ENCODE measurements at regions not wholly inside any gene's neighbourhood (a gene's known extent, or its start where the extent isn't known, plus 50 kb on each side); places are given as distances from the start of the nearest gene placed in this dataset.

GRCh38 chr3:15882577-15882976 is 84.8 kb upstream of the ANKRD28 start:
- Histone ChIP-seq H4K20me1 (replicated peaks; ENCODE audit: control insufficient read depth, extremely low read depth, insufficient read depth, low read length) (no peaks in the 10 kb centered on the region), H3K27ac (ENCODE audit: insufficient read depth, low read depth, low read length) (no peak overlapping the region), H3K9me3 (replicated peaks; ENCODE audit: control insufficient read depth, insufficient read depth, low read length) (no peaks in the 10 kb centered on the region), H3K9me1 (replicated peaks; ENCODE audit: control insufficient read depth, extremely low read depth, insufficient read depth, low read length) (no peaks in the 10 kb centered on the region), H3K36me3 (ENCODE audit: control insufficient read depth in 2 of 2, extremely low read depth in 1 of 2, insufficient read depth in 2 of 2, low read length in 2 of 2) (no peaks in the 10 kb centered on the region), H3K4me2 (ENCODE audit: insufficient read depth, low read length) (no peak overlapping the region), H2AFZ (ENCODE audit: low read depth, low read length) (no peak overlapping the region), H3K27me3 (ENCODE audit: control insufficient read depth in 2 of 2, insufficient read depth in 2 of 2, low read length in 2 of 2) (peaks cover 0 to 5% of the 10 kb centered on the region in 2 experiments), H3K4me1 (ENCODE audit: control insufficient read depth, extremely low read depth, insufficient read depth, low read length) (no peaks in the 10 kb centered on the region), H3K9ac (replicated peaks; ENCODE audit: extremely low read depth, insufficient read depth, low read length) (no peak overlapping the region), H3K4me3 (replicated peaks in 1 of 3; ENCODE audit: insufficient read depth in 1 of 3, low read depth in 1 of 3, low read length in 3 of 3) (no peak overlapping the region), H3K79me2 (ENCODE audit: control insufficient read depth, insufficient read depth, low read length) (no peaks in the 10 kb centered on the region)
- ChIA-PET POLR2A (no interaction called here), CTCF (interaction anchor here (0.7 to 1.1 kb wide), 3 partner anchors 8 to 69 kb away, joined by 3 to 4 read pairs (median 3); no protein-coding TSS in a partner anchor)
- dilution Hi-C loops (cut with MboI; ENCODE audit: extremely low pct_ligation_motif_present, low sequenced_read_pairs): no loop called here
- DNase-seq (ENCODE audit: low read depth, low spot score) (no peak), FAIRE-seq (no peak)
- TF ChIP-seq POLR2AphosphoS5 (IDR thresholded peaks at IDR 0.05; ENCODE audit: insufficient read depth, low read depth, low read length) (no peak), MAX (IDR thresholded peaks at IDR 0.05; ENCODE audit: insufficient read depth, insufficient read length) (no peak), MYC (IDR thresholded peaks at IDR 0.05; ENCODE audit: low read depth, low read length) (no peak), JUN (IDR thresholded peaks at IDR 0.05; ENCODE audit: borderline replicate concordance, insufficient read depth, insufficient read length, low read depth) (no peak), CTCF (IDR thresholded peaks at IDR 0.05; ENCODE audit: extremely low read depth in 1 of 2, insufficient read depth in 1 of 2, low read depth in 1 of 2, low read length in 2 of 2) (no peak)
- BruUV-seq (replicated peaks): no TSS peak
- intact Hi-C loops (cut with micrococcal nuclease): no loop called here

- BruUV-seq (replicated peaks): no TSS peak
- no peak overlapping the region for H3K27ac ChIP-seq (ENCODE audit: insufficient read depth, low read depth, low read length)
- H3K4me2 ChIP-seq (ENCODE audit: insufficient read depth, low read length): no peak overlapping the region
- DNase-seq (ENCODE audit: low read depth, low spot score) (no peak), FAIRE-seq (no peak)
- dilution Hi-C loops (cut with MboI; ENCODE audit: extremely low pct_ligation_motif_present, low sequenced_read_pairs): no loop called here
- no peak overlapping the region for H3K9ac ChIP-seq (replicated peaks; ENCODE audit: extremely low read depth, insufficient read depth, low read length)
- ChIA-PET POLR2A (no interaction called here), CTCF (interaction anchor here (0.6 to 1.2 kb wide), 2 partner anchors 18 to 105 kb away, joined by 3 read pairs; no protein-coding TSS in a partner anchor)
- no peaks in the 10 kb centered on the region for H3K9me3 ChIP-seq (replicated peaks; ENCODE audit: control insufficient read depth, insufficient read depth, low read length)
- H3K79me2 ChIP-seq (ENCODE audit: control insufficient read depth, insufficient read depth, low read length): no peaks in the 10 kb centered on the region
- H3K9me1 ChIP-seq (replicated peaks; ENCODE audit: control insufficient read depth, extremely low read depth, insufficient read depth, low read length): no peaks in the 10 kb centered on the region
- H3K27me3 ChIP-seq (ENCODE audit: control insufficient read depth in 2 of 2, insufficient read depth in 2 of 2, low read length in 2 of 2): peaks cover 0 to 5% of the 10 kb centered on the region in 2 experiments
- H2AFZ ChIP-seq (ENCODE audit: low read depth, low read length): no peak overlapping the region
- H3K4me1 ChIP-seq (ENCODE audit: control insufficient read depth, extremely low read depth, insufficient read depth, low read length): no peaks in the 10 kb centered on the region
- intact Hi-C loops (cut with micrococcal nuclease): no loop called here
- H4K20me1 ChIP-seq (replicated peaks; ENCODE audit: control insufficient read depth, extremely low read depth, insufficient read depth, low read length): no peaks in the 10 kb centered on the region
- H3K4me3 ChIP-seq (replicated peaks in 1 of 3; ENCODE audit: insufficient read depth in 1 of 3, low read depth in 1 of 3, low read length in 3 of 3): no peak overlapping the region
- TF ChIP-seq CTCF (IDR thresholded peaks at IDR 0.05; ENCODE audit: extremely low read depth in 1 of 2, insufficient read depth in 1 of 2, low read depth in 1 of 2, low read length in 2 of 2) (no peak), MAX (IDR thresholded peaks at IDR 0.05; ENCODE audit: insufficient read depth, insufficient read length) (no peak), POLR2A (IDR thresholded peaks at IDR 0.05; ENCODE audit: low read depth, low read length) (no peak), FOS (IDR thresholded peaks at IDR 0.05; ENCODE audit: borderline replicate concordance, insufficient read depth, low read length) (no peak), GATA2 (IDR thresholded peaks at IDR 0.05; ENCODE audit: insufficient read depth, insufficient read length, low read depth, low read length) (no peak), EZH2 (IDR thresholded peaks at IDR 0.05; ENCODE audit: borderline replicate concordance, low read depth, low read length, severe bottlenecking) (no peak), POLR2AphosphoS5 (IDR thresholded peaks at IDR 0.05; ENCODE audit: insufficient read depth, low read depth, low read length) (no peak), MYC (IDR thresholded peaks at IDR 0.05; ENCODE audit: low read depth, low read length) (no peak), JUN (IDR thresholded peaks at IDR 0.05; ENCODE audit: borderline replicate concordance, insufficient read depth, insufficient read length, low read depth) (no peak)
- H3K36me3 ChIP-seq (ENCODE audit: control insufficient read depth in 2 of 2, extremely low read depth in 1 of 2, insufficient read depth in 2 of 2, low read length in 2 of 2): no peaks in the 10 kb centered on the region
Observed at GRCh38 chr3:15884132-15884531, 86.4 kb upstream of the ANKRD28 start.

All from endothelial cell of umbilical vein (primary cell).